ENCODE measurements at regions not wholly inside any gene's neighbourhood (a gene's known extent, or its start where the extent isn't known, plus 50 kb on each side); places are given as distances from the start of the nearest gene placed in this dataset.

- in situ Hi-C loops (cut with HindIII; ENCODE audit: low pct_ligation_motif_present, low pct_unique_long_range_greater_than_20kb, low sequenced_read_pairs), result no loop called here
- DNase-seq, result no peak
These were observed 811.9 kb downstream of the MAFB start for GRCh38 chr20:39876976-39877635.

- no peak for DNase-seq
- in situ Hi-C loops (cut with HindIII; ENCODE audit: low pct_ligation_motif_present, low pct_unique_long_range_greater_than_20kb, low sequenced_read_pairs), result no loop called here
These were observed 813.4 kb downstream of the MAFB start for GRCh38 chr20:39875492-39876110.

GRCh38 chr20:39874049-39874893 lies 814.8 kb downstream of the MAFB start:
- peak; percentile 70 for DNase-seq
- in situ Hi-C loops (cut with HindIII; ENCODE audit: low pct_ligation_motif_present, low pct_unique_long_range_greater_than_20kb, low sequenced_read_pairs), result no loop called here

GRCh38 chr20:39873286-39873685 lies 815.8 kb downstream of the MAFB start:
- DNase-seq, result no peak
- in situ Hi-C loops (cut with HindIII; ENCODE audit: low pct_ligation_motif_present, low pct_unique_long_range_greater_than_20kb, low sequenced_read_pairs), result no loop called here

- DNase-seq, result no peak
- in situ Hi-C loops (cut with HindIII; ENCODE audit: low pct_ligation_motif_present, low pct_unique_long_range_greater_than_20kb, low sequenced_read_pairs), result no loop called here
These were observed 818.0 kb downstream of the MAFB start for GRCh38 chr20:39871013-39871412.

GRCh38 chr20:39865446-39865845 lies 823.6 kb downstream of the MAFB start:
- DNase-seq, result no peak
- in situ Hi-C loops (cut with HindIII; ENCODE audit: low pct_ligation_motif_present, low pct_unique_long_range_greater_than_20kb, low sequenced_read_pairs), result no loop called here

- in situ Hi-C loops (cut with HindIII; ENCODE audit: low pct_ligation_motif_present, low pct_unique_long_range_greater_than_20kb, low sequenced_read_pairs), result no loop called here
- no peak for DNase-seq
These were observed 826.6 kb downstream of the MAFB start for GRCh38 chr20:39862470-39862891.

- no peak for DNase-seq
- in situ Hi-C loops (cut with HindIII; ENCODE audit: low pct_ligation_motif_present, low pct_unique_long_range_greater_than_20kb, low sequenced_read_pairs), result no loop called here
These were observed 827.7 kb downstream of the MAFB start for GRCh38 chr20:39861381-39861780.

- no peak for DNase-seq
- in situ Hi-C loops (cut with HindIII; ENCODE audit: low pct_ligation_motif_present, low pct_unique_long_range_greater_than_20kb, low sequenced_read_pairs), result no loop called here
These were observed 831.2 kb downstream of the MAFB start for GRCh38 chr20:39857835-39858234.

- in situ Hi-C loops (cut with HindIII; ENCODE audit: low pct_ligation_motif_present, low pct_unique_long_range_greater_than_20kb, low sequenced_read_pairs), result no loop called here
- no peak for DNase-seq
These were observed 831.8 kb downstream of the MAFB start for GRCh38 chr20:39857187-39857586.

GRCh38 chr20:39855799-39856198 lies 833.2 kb downstream of the MAFB start:
- no peak for DNase-seq
- in situ Hi-C loops (cut with HindIII; ENCODE audit: low pct_ligation_motif_present, low pct_unique_long_range_greater_than_20kb, low sequenced_read_pairs), result no loop called here

GRCh38 chr20:39855056-39855455 lies 834.0 kb downstream of the MAFB start:
- no peak for DNase-seq
- in situ Hi-C loops (cut with HindIII; ENCODE audit: low pct_ligation_motif_present, low pct_unique_long_range_greater_than_20kb, low sequenced_read_pairs), result no loop called here

- no peak for DNase-seq
- in situ Hi-C loops (cut with HindIII; ENCODE audit: low pct_ligation_motif_present, low pct_unique_long_range_greater_than_20kb, low sequenced_read_pairs), result no loop called here
These were observed 835.4 kb downstream of the MAFB start for GRCh38 chr20:39853636-39854035.

GRCh38 chr20:39853050-39853449 lies 836.0 kb downstream of the MAFB start:
- no peak for DNase-seq
- in situ Hi-C loops (cut with HindIII; ENCODE audit: low pct_ligation_motif_present, low pct_unique_long_range_greater_than_20kb, low sequenced_read_pairs), result no loop called here

- in situ Hi-C loops (cut with HindIII; ENCODE audit: low pct_ligation_motif_present, low pct_unique_long_range_greater_than_20kb, low sequenced_read_pairs), result no loop called here
- no peak for DNase-seq
These were observed 837.6 kb downstream of the MAFB start for GRCh38 chr20:39851459-39851858.

GRCh38 chr20:39850821-39851330 lies 838.2 kb downstream of the MAFB start:
- DNase-seq, result no peak
- in situ Hi-C loops (cut with HindIII; ENCODE audit: low pct_ligation_motif_present, low pct_unique_long_range_greater_than_20kb, low sequenced_read_pairs), result no loop called here

- in situ Hi-C loops (cut with HindIII; ENCODE audit: low pct_ligation_motif_present, low pct_unique_long_range_greater_than_20kb, low sequenced_read_pairs), result no loop called here
- DNase-seq, result no peak
These were observed 838.8 kb downstream of the MAFB start for GRCh38 chr20:39850246-39850645.

GRCh38 chr20:39849664-39850063 lies 839.4 kb downstream of the MAFB start:
- in situ Hi-C loops (cut with HindIII; ENCODE audit: low pct_ligation_motif_present, low pct_unique_long_range_greater_than_20kb, low sequenced_read_pairs), result no loop called here
- DNase-seq, result no peak

GRCh38 chr20:39849171-39849570 lies 839.9 kb downstream of the MAFB start:
- no peak for DNase-seq
- in situ Hi-C loops (cut with HindIII; ENCODE audit: low pct_ligation_motif_present, low pct_unique_long_range_greater_than_20kb, low sequenced_read_pairs), result no loop called here
